C1 segment of cervical spinal cord (tissue), 14 donors: ENCODE measurements at regions not wholly inside any gene's neighbourhood (a gene's known extent, or its start where the extent isn't known, plus 50 kb on each side); places are given as distances from the start of the nearest gene placed in this dataset.
"Not testable (repeated sequence)": the region's sequence is repeated elsewhere in the genome, so short reads cannot be mapped to it uniquely, and the experiment has no call there.

ENCODE experiments used
- DNase-seq, 14 donors: peaks; one replicate each; lab custom pipeline; 2025; lab: John Stamatoyannopoulos, UW

DNA sequence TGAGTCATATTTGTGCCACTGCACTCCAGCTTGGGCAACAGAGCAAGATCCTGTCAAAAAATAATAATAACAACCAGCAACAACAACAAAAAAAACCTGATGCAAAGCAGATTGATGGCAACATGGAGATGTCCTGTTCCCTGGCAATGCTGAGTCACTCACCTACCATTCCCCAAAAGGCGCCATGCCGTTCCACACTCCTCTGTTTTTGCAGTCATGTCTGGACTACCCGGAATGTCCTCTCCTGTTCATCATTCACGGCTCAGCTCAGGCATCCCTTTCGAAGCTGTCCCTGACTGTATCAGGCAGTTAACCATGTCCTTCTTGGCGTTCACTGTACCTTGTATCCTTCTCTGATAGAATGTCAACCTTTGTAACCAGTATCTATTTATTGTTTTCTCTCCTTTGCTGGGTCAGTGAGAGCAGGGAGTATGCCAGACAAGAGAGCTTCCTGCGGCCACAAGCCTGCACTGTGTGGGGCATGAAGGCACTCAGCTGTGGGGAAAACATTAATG, 147.7 kb downstream of the ABCC12 start:
- no peak for DNase-seq

DNA sequence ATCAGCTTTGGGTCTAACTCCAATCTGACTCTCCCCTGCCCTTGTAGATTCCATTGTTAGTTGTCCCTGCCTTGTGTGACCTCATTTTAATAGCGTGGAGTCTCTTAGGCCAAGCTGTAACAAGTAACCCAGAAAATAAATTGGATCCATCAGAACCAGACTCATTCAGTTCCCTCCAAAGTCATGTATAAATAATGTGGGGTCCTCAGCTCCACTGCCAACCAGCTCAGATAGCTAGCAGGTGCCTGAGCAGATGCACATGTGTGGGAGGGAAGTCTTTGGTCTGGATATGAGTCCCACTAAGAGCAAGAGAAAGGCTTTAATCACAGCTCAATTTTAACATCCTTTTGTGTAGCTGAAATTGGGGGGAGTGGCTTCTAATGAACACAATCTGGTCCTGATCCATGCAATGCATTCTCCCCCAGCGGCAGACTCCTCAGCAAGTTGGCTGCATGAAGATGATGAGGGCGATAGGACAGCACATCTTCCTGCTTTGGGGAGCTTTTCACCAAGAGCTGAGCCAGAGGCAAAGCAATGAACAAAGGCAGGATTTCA, 151.6 kb downstream of the ABCC12 start:
- no peak for DNase-seq

DNA sequence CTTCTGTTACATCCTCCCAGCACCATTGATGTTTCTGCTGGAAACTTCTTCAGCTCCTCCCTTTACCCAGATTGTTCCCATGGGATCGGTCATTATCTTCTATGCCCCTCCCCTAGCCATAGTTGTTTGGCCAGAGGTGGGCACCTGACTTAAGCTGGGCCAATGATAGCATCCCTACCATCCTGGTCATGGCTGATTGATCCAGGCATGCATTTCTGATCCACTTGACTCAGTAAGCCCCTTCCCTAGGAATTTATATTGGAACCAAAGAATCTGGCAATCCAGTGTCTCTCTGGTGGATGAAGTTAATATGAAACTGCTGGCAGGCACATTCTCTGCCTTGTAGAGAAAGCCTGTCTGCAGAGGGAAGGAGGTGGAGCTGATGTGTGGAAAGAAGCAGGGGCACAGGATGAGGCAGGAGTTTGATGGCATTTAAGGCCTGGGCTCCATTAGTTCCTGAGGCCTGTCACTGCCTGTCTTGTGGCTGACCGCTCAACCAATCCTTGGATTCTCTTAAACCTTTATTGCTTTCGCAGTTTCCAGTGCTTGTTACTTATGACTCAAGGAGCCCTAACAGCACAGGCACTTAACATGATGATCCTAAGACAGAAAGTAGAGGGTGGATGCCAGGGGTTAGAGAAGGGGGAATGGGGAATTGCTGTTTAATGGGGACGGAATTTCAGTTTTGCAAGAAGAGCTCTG, 152.4 kb downstream of the ABCC12 start:
- no peak for DNase-seq

DNA sequence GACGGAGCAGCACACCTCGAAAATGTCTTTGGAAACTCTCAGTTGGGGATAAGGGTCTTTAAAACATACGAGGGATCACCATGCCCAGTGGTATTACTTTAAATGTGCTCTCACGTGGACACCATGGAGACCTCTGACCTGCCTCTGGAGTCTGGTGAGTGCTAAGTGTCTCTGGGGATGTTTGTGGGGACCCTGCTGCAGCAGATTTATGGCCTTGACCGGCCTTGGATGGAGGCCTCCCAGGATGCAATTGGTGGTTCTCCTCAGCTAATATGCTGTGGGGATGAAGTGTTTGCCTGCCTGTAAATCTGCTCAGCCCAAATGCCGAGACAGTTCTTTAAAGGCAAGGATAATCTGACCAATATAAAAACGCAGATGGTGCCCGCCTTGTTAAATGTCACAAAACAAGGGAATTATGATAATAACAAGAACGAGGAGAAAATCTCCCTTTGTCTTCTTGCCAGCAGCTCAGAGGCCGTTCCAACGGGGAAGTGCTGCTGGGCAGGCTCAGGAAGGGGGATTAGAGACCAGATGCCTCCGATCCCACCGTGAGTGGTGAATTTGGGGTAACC, 154.4 kb downstream of the ABCC12 start:
- DNase-seq, result peak in 1 of 14 donors; percentile 77

DNA sequence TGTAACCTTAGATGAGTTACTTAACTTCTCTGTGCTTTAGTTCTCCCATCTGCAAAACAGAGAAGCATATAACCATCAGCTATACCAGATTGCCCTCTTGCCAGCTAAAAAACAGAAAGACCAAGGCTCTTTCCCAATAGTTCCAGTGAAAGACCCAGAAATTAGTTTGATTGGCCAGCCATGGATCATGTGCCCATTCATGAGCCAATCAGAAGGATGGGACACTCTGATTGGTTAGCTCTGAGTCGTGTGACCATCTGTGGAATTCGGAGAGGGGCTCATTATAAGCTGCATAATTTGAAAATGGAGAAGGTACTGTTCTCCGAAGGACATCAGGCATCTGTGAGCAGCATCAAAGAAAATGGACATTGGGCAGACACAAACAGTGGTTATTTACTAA, 155.2 kb downstream of the ABCC12 start:
- no peak for DNase-seq

DNA sequence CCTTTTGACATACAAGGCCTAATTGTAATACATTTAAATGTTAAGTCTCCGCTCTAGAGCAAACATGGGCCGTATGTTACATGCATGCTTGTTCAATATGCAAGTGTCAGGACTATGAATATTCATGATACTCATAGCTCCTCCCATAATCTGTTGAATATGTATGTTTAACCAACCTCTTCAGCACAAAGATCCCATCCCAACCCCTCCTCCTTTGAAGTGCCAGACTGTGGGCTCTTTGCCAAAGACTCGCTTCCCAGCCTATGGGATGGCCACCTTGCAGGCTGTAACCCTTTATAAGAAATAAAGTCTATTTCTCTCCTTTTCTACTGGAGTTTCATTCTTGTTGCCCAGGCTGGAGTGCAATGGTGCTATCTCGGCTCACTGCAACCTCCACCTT, 156.2 kb downstream of the ABCC12 start:
- no peak for DNase-seq

DNA sequence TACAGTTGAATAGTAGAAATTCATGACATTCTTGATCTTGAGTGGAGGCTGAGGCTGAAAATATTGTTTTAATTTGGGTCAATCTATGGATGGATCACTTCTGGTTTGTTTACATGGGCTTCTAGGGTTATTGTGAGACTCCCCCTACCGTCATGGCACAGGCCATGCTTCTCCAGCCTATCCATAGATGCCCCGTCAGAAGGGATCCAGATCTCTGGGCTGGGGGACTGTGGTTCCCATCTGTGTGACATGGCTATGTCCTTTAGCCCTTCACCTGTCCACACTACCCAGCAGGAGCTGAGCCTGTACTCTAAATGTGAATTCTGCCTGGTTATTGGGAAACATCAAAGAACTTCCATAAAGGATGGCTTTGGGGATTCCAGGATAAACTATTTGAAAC, 160.4 kb downstream of the ABCC12 start:
- DNase-seq, result no peak

DNA sequence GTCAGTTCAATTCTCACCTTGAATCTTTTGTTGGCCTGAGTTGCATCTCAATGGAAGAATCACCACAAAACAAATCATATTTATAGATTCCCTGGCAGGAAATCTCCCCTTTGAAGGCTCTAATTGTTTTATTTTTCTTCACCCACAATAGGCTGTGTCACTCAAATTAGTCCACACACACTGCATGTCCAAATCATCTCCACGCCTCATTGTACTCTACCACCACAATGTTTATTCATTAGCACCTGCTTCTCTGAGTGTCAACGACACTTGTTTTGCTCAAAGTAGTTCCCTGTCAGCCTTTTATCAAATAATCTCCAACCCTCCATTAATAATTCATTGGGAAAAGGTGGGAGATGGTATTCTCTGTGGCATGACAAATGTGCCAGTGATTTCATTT, 164.3 kb downstream of the ABCC12 start:
- no peak for DNase-seq

DNA sequence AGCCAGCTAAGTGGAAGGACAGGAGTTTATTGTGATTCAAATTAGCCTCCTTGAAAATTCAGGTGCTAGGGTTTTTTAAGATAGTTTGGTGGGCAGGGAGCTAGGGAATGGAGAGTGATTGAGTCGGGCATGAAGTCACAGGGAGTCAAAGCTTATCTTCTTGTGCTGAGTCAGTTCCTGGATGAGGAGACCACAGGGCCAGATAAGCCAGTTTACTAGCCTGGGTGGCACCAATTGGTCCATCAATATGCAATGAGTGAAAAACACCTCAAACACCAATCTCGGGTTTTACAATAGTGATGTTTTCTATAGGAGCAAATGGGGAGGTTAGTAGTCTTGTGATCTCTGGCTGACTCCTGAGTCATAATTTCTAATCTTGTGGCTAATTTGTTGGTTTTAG, 165.1 kb downstream of the ABCC12 start:
- DNase-seq, result no peak

DNA sequence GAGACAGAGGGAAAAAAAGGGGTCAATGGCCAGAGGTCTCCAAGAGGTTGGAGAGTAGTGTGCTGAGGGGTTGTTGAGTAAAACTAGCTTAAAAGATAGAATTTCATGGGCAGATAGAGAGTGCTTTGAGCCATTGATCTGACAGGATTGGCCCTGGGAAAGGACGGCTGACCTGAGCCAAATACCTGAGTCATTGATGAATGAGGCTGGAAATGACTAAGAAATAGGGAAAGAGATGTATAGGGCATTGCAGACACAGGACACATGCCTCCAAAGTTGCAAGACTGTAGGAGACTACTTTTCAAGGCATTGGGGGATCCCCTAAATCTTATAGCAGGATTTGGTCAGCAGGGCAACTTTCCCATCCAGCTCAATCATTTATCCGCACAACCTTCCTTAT, 168.7 kb downstream of the ABCC12 start:
- DNase-seq, result no peak

DNA sequence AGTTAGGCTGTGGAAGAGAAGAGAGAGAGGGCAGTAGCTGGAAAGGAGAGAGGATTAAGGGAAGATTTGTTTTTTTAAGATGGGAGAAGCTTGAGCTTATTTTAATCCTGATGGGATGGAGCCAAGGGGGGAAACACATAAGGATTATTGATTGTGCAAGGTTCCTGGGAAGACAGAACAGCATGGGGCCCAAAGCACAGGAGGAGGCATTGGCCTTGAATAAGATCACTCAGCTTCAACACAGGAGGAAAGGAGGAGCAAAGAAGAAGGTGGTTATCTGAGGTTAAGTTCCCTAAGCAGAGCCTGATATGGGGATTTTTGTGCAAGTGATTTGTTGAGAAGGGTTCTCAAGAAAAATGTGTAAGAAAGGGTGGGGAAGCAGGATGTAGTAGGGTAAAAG, 169.8 kb downstream of the ABCC12 start:
- no peak for DNase-seq

DNA sequence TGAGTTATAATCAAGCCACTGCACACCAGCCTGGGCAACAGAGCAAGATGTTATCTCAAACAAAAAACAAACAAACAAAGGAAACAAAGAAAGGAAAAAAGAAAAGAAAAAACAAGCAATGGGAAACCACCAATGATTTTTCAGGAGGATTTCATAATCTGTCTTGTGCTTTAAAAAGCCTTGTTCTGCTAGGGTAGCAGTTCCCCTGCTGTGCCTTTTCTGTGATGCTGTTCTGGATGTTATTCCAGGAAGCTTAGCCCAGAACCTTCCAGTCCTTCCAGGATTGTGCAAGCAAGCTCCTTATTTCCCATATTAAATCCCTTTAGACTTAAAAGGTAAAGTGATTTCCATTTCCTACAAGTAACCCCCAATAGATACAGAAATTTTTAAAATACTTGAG, 171.1 kb downstream of the ABCC12 start:
- no peak for DNase-seq

DNA sequence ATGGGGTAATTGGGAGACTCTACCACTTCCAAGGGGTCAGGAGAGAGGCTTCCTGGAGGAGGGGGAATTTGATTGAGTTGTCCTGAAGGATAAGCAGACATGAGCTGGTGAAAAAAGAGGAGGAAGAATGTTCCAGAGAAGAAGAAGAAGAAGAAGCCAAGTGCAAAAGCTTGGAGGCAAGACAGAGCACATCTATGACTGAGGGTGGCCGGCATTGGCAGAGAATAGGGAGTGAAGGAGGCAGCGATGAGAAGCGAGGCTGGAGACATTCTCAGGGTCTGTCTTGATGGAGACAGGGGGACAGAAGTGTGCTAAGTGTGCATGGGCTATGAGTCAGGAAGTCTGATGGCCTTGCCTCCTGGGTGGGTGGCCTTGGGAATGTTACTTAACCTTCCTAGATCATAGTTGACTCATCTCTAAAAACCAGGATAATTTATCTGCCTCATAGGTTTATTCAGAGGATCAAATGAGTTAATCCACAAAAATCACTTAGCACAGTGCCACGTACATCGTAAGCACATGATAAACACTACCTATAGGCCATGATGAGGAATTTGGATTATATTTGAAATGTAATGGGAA, 171.7 kb downstream of the ABCC12 start:
- DNase-seq, result no peak

DNA sequence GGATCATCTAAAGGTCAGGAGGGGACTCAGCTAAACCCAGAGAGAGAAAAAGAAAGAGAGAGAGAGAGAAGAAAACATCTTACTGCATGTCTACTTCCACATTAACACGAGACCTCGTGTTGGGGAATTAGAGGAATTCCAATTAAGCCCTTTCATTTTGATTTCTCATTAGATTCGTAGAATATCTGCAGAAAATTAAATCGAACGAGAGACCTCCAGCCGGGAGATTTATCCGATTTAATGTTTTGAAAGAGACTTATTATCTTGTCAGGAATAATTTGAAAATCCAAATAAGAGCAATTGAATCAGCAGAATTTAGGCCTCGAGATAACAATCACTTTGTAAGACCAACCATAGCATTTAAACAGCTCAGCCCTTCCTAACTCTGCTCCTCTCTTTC, 175.6 kb downstream of the ABCC12 start:
- DNase-seq, result no peak

DNA sequence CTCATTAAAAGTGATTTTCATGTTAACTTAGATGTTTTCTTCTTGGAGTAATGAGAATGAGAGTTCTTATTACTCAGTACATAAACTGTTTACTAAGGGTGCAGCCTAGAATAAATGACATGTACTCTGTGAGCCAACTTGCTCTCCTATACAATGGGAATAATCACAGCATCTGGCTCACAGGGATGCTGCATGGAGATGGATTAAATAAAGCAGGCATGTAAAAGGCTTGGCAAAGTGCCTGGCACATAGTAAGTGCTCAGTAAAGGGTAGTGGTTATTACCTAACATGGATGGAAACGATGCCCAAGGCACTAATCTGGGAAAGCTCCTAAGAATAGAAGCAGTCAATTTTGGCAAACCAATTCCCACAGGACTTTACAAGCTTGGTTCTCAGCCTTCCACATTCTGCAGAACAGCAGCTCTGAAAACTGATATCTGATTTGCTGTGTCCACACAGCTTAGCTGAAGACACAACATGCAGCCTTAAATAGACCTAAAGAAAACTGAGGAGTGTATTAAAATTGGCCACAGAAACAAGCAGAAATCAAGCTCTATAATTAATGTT, 176.1 kb downstream of the ABCC12 start:
- DNase-seq, result no peak

DNA sequence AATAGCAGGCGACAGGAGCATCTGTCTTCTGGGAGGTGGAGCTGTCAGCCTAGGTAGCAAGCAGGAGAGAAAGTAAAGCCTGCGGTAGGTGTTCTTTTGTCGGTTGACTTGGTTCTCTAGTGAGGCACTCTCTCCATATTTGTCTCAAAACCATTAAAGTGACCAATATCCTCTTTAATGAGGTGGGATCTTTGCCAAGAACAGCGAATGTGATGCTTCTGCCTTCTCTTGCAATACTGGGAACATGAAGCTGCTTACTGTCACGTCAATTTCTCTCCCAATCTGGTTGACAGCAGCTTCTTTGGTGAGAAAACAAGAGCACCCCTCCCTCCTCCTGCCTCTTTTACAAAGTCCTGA, 176.7 kb downstream of the ABCC12 start:
- no peak for DNase-seq

DNA sequence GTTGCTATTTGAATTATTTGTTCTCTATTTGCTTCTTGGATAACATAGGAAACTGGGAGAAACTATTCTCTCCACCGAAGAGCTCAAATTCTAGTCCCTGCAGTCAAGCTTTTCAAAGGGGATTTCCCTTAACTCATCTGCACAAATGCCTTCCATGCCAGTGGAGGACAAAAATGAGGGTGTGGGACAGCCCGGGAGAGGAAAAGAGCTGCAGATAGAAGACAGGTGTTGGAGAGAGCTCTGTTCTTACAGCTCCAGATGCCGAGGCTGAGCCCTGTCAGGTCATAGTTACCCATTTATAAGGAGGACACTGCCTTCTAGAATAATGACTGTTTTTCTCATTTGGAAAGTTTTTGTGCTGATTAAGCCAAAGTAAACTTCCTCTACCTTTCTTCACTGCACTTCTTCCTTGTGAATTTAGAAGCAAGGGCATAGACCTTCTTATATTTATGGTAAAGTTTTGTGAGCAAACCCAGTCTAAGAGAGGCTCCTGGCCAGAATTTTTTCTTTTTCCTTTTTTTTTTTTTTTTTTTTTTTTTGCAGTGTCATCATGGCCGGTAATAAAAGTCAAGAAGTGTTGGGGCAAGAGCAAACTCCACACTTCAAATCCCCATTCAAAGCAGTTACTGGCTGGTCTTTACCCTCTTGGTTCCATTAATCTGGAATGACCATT, 177.2 kb downstream of the ABCC12 start:
- no peak for DNase-seq

DNA sequence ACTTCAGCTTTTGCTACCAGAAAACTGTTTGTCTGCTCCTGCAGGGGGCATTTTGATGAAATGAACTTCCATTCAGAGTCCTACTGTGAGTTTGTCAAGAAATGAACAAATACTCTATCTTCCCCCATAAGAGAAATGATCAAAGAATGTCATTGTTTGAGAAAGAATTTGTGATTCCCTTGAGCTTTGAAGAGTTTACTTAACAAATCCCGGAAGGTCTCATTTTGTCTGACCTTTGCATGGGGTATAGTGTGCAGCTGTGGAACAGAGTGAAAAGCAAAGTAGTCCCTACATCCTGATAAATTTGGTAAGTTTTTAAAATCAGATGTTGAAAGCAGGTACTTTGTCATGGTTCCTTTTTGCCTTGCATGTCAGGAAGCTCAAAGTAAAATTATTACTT, 178.0 kb downstream of the ABCC12 start:
- DNase-seq, result no peak

DNA sequence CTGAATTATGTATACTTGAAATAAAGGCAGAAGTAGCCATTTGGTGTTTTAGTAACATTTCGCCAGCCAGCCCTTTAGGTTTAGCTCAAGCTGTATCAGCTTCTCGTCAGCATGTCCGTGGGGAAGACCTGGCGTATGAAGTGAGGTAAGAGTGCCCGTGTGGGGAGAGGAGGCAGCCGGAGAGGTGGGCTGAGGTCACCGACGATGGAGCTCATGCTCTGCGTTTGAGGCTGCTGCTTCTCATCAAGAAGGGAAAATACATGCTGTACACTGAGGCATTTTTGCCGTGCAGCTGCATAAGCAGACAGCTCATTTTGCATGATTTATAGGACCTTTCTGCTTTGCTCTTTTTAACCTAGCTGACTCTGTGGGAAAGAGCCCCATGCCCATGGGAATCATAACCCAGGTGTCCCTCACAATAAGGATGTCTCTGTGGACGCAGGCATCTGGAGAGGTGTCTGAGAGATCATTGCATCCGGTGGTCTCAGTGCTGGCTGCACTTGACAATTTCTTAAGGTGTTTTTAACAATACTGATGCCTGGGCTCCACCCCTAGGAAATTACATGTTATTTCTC, 179.1 kb downstream of the ABCC12 start:
- DNase-seq, result no peak

DNA sequence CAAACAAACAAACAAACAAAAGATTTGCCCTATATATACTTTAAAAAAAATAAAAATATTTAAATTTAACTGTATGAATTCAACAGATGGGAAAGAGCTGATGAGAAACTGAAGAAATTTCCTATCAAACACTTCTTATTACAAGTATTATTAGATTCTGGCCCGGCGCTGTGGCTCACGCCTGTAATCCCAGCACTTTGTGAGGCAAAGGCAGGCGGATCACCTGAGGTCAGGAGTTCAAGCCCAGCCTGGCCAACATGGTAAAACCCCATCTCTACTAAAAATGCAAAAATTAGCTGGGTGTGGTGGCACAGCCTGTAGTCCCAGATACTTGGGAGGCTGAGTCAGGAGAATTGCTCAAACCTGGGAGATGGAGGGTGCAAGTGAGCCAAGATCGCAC, 180.8 kb downstream of the ABCC12 start:
- not testable (repeated sequence) for DNase-seq

DNA sequence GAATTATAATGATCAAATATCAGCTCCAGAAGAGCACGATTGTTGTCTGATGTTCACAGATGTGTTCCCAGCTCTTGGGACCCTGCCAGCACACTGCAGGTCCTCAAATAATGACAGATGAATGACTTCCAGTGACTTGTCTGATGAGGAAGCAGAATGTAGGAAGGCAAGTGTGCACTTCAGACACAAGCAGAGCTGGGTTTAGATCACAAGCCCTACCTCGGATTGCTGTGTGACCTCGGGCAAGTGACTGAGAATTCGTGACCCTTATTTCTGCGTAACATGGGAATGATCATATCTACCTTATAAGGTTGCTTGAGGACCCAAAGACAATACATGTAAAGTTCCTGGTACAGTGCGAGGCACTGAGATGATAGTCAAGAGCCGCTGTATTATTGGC, 182.2 kb downstream of the ABCC12 start:
- no peak for DNase-seq
